PC-3 (cell line): ENCODE measurements at regions not wholly inside any gene's neighbourhood (a gene's known extent, or its start where the extent isn't known, plus 50 kb on each side); places are given as distances from the start of the nearest gene placed in this dataset.
A peak's percentile ranks its signal among the peaks of the same experiment; 100 is the strongest.

ENCODE experiments used
- ATAC-seq: fragments of 200-7000 bp; cut with Tn5 transposase; 2 replicates; pipeline ENCODE4 v1.9.1; 2020; ENCODE audit warnings: mild to moderate bottlenecking, moderate library complexity
- BruUV-seq: library from RNA; stranded (reverse); fragments of 400-500 nt; replicated peaks from 2 replicates; lab custom pipeline; 2021; lab: Mats Ljungman, UMichigan
- CTCF ChIA-PET: fragments of 300-600 bp; sonication (Branson Sonifier 250); formaldehyde crosslinking; loops from one replicate; lab custom pipeline; 2022; ENCODE audit warnings: antibody characterized with exemption; lab: Charles Lee
- POLR2A ChIA-PET: fragments of 300-600 bp; sonication (Branson Sonifier 250); formaldehyde crosslinking; loops from one replicate; lab custom pipeline; 2022; ENCODE audit warnings: antibody characterized with exemption; ENCODE audit not compliant: unreplicated experiment; lab: Charles Lee
- DNase-seq: peaks from one replicate; pipeline ENCODE4 v3.0.0-alpha.2; 2015
- H2AFZ ChIP-seq: fragments of 300-600 bp; sonication (generic); 2 replicates; pipeline ENCODE4 v1.6.0; 2016; ENCODE audit warnings: antibody characterized with exemption, low read length
- H3F3A ChIP-seq: fragments of 300-600 bp; sonication (generic); one replicate; pipeline ENCODE4 v1.6.0; 2017; ENCODE audit warnings: antibody characterized with exemption, low read length, control low read depth, mild to moderate bottlenecking; ENCODE audit not compliant: unreplicated experiment
- H3K27ac ChIP-seq: fragments of 300-600 bp; sonication (generic); 2 replicates; pipeline ENCODE4 v1.5.1; 2016; ENCODE audit warnings: mild to moderate bottlenecking, low read length
- H3K27me3 ChIP-seq: fragments of 300-600 bp; sonication (generic); 2 replicates; pipeline ENCODE4 v1.6.1; 2016; ENCODE audit warnings: low read length, mixed read lengths
- H3K36me3 ChIP-seq: fragments of 300-600 bp; sonication (generic); 2 replicates; pipeline ENCODE4 v1.6.1; 2016; ENCODE audit warnings: low read depth, mixed run types, low read length, mixed read lengths
- H3K4me1 ChIP-seq: fragments of 300-600 bp; sonication (generic); 2 replicates; pipeline ENCODE4 v1.5.1; 2016; ENCODE audit warnings: low read length; ENCODE audit not compliant: insufficient read depth
- H3K4me2 ChIP-seq: fragments of 300-600 bp; sonication (generic); 2 replicates; pipeline ENCODE4 v1.6.0; 2016; ENCODE audit warnings: low read length
- H3K4me3 ChIP-seq: fragments of 300-600 bp; sonication (generic); 2 replicates; pipeline ENCODE4 v1.5.1; 2016; ENCODE audit warnings: mild to moderate bottlenecking, low read length, mixed read lengths
- H3K79me2 ChIP-seq: fragments of 300-600 bp; sonication (generic); 2 replicates; pipeline ENCODE4 v1.6.1; 2017; ENCODE audit warnings: low read length, mixed read lengths
- H3K9ac ChIP-seq: fragments of 300-600 bp; sonication (generic); 2 replicates; pipeline ENCODE4 v1.6.0; 2016; ENCODE audit warnings: mild to moderate bottlenecking, low read length
- H3K9me2 ChIP-seq: fragments of 300-600 bp; sonication (generic); replicated peaks from 2 replicates; pipeline ENCODE4 v1.6.1; 2016; ENCODE audit warnings: mixed run types, low read length, mixed read lengths
- H3K9me3 ChIP-seq: fragments of 300-600 bp; sonication (generic); 2 replicates; pipeline ENCODE4 v1.6.1; 2016; ENCODE audit warnings: low read length, mixed read lengths
- H4K20me1 ChIP-seq: fragments of 300-600 bp; sonication (generic); 2 replicates; pipeline ENCODE4 v1.6.1; 2016; ENCODE audit warnings: low read length, mixed read lengths
- EZH2 ChIP-seq: fragments of 300-600 bp; sonication (generic); IDR thresholded peaks from one replicate; pipeline ENCODE4 v1.6.1; 2017; ENCODE audit warnings: antibody characterized with exemption, mild to moderate bottlenecking, low read length; ENCODE audit not compliant: unreplicated experiment
- EZH2phosphoT487 ChIP-seq: fragments of 300-600 bp; sonication (generic); IDR thresholded peaks from 2 replicates; pipeline ENCODE4 v1.6.1; 2018; ENCODE audit warnings: mild to moderate bottlenecking, antibody characterized with exemption, low read length, borderline replicate concordance
- intact Hi-C: fragments of 100-400 bp; cut with micrococcal nuclease; formaldehyde crosslinking; loops from 2 replicates; pipeline ENCODE4 v1.9.0; 2023
- TF ChIP-seq, protein P1 (sequence below): fragments of 300-600 bp; sonication (generic); conservative IDR thresholded peaks from 2 replicates; pipeline ENCODE4 v1.5.1; 2017; ENCODE audit warnings: antibody characterized with exemption, low read depth, mild to moderate bottlenecking, low read length

GRCh38 chr20:43799741-43800140, 72.9 kb upstream of the GTSF1L start:
- no peak overlapping the region for H3K27ac ChIP-seq
- H3K9ac ChIP-seq: no peak overlapping the region
- H3K36me3 ChIP-seq: no peaks in the 10 kb centered on the region
- H4K20me1 ChIP-seq: no peaks in the 10 kb centered on the region
- intact Hi-C loops: no loop called here
- H2AFZ ChIP-seq: no peak overlapping the region
- H3K4me1 ChIP-seq: no peaks in the 10 kb centered on the region; the same call in 1 of the 2 replicates
- no peaks in the 10 kb centered on the region for H3K9me2 ChIP-seq
- TF ChIP-seq, protein P1, sequence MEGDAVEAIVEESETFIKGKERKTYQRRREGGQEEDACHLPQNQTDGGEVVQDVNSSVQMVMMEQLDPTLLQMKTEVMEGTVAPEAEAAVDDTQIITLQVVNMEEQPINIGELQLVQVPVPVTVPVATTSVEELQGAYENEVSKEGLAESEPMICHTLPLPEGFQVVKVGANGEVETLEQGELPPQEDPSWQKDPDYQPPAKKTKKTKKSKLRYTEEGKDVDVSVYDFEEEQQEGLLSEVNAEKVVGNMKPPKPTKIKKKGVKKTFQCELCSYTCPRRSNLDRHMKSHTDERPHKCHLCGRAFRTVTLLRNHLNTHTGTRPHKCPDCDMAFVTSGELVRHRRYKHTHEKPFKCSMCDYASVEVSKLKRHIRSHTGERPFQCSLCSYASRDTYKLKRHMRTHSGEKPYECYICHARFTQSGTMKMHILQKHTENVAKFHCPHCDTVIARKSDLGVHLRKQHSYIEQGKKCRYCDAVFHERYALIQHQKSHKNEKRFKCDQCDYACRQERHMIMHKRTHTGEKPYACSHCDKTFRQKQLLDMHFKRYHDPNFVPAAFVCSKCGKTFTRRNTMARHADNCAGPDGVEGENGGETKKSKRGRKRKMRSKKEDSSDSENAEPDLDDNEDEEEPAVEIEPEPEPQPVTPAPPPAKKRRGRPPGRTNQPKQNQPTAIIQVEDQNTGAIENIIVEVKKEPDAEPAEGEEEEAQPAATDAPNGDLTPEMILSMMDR: no peak
- DNase-seq (no peak), ATAC-seq (no peak)
- POLR2A ChIA-PET: no interaction called here
- H3K4me3 ChIP-seq: no peak overlapping the region
- CTCF ChIA-PET: no interaction called here
- H3K79me2 ChIP-seq: no peaks in the 10 kb centered on the region
- no TSS peak for BruUV-seq
- H3K4me2 ChIP-seq: no peak overlapping the region
- no peaks in the 10 kb centered on the region; the same call in 1 of the 2 replicates for H3K27me3 ChIP-seq
- no peaks in the 10 kb centered on the region for H3F3A ChIP-seq
- H3K9me3 ChIP-seq: peaks cover 4% of the 10 kb centered on the region; the same call in 1 of the 2 replicates

GRCh38 chr20:43799150-43799711, 72.4 kb upstream of the GTSF1L start:
- no peak for TF ChIP-seq EZH2phosphoT487
- no peak for TF ChIP-seq EZH2
- TF ChIP-seq, protein P1: no peak
- Histone ChIP-seq H3K4me3 (no peak overlapping the region), H3K36me3 (no peaks in the 10 kb centered on the region), H3F3A (no peaks in the 10 kb centered on the region), H3K9ac (no peak overlapping the region), H3K4me1 (no peaks in the 10 kb centered on the region; the same call in 1 of the 2 replicates), H3K79me2 (no peaks in the 10 kb centered on the region), H2AFZ (no peak overlapping the region), H3K27ac (no peak overlapping the region), H4K20me1 (no peaks in the 10 kb centered on the region), H3K9me2 (no peaks in the 10 kb centered on the region), H3K27me3 (no peaks in the 10 kb centered on the region; the same call in 1 of the 2 replicates), H3K4me2 (no peak overlapping the region), H3K9me3 (no peaks in the 10 kb centered on the region)
- ChIA-PET POLR2A (no interaction called here), CTCF (no interaction called here)
- no TSS peak for BruUV-seq
- ATAC-seq (peak; percentile 62), DNase-seq (peak; percentile 26)
- intact Hi-C loops: no loop called here

DNA sequence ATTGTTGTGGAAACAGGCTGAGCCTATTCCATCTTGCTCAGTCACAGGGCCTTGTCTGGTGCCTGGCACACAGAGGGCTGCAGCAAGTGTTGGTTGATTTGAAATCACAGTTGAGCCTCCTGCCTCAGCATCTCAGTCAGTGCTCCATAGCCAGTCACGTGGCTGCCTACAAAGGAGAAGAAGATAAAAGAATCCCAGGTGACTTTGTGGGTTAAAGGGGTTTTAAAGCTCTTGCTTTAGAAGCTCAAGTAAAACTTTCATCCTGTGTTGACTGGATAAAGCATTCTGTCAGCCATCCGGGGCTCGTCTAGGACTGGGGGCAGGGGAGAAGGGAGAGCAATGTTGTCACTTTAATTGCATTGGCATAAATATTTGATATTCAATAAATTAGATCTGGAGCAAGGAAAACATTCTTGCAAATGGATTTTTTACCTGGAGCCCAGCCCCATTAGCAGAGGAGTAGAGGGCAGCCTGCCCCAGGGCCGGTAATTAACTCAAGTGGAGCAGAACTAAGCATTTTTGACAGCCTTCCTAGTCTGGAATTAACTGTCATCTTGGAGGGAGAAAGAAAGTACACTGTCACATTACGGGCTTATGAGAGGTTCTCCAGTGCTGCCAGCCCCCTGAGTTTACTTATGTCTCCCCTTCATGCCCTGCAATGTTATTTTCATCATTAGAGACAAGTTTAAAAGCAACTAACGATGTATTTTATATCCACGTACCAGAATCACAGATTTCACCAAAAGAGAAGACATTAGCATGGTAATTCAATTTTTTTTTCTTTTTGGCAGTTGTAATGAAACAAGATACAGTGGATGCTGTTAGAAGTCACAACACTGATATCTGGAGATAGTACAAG, 71.7 kb upstream of the GTSF1L start:
- POLR2A ChIA-PET: no interaction called here

More for the DNA sequence above, 71.7 kb upstream of the GTSF1L start:
- intact Hi-C loops: no loop called here
- Histone ChIP-seq H2AFZ (no peak overlapping the region), H3K4me1 (no peaks in the 10 kb centered on the region; the same call in 1 of the 2 replicates), H3F3A (no peaks in the 10 kb centered on the region), H3K4me3 (no peak overlapping the region), H3K4me2 (no peak overlapping the region), H3K27me3 (no peaks in the 10 kb centered on the region; the same call in 1 of the 2 replicates), H3K79me2 (no peaks in the 10 kb centered on the region), H3K9me3 (no peaks in the 10 kb centered on the region), H3K36me3 (no peaks in the 10 kb centered on the region), H3K9me2 (no peaks in the 10 kb centered on the region), H4K20me1 (no peaks in the 10 kb centered on the region), H3K9ac (no peak overlapping the region), H3K27ac (no peak overlapping the region)
- ATAC-seq (no peak), DNase-seq (no peak)
- CTCF ChIA-PET: no interaction called here
- TF ChIP-seq EZH2phosphoT487: no peak
- TF ChIP-seq EZH2: no peak
- TF ChIP-seq, protein P1: no peak
- no TSS peak for BruUV-seq
